Kidney (tissue), 13 donors: ENCODE measurements at regions not wholly inside any gene's neighbourhood (a gene's known extent, or its start where the extent isn't known, plus 50 kb on each side); places are given as distances from the start of the nearest gene placed in this dataset.

Experiments used
- DNase-seq, 5 donors: peaks; one replicate each; pipeline ENCODE4 v3.0.0-alpha.2; 2013 to 2020
- FAIRE-seq: peaks from 2 replicates; lab custom pipeline; 2012; peaks lifted over from hg19 to GRCh38; lab: Jason Lieb, UNC
- H3K27ac ChIP-seq, 2 donors: one replicate each; pipeline ENCODE4 v1.7.0; 2013; ENCODE audit warnings: low read depth in 2 of 2, low read length in 2 of 2, inconsistent platforms in 1 of 2
- H3K27me3 ChIP-seq: one replicate; pipeline ENCODE4 v1.7.1; 2013; ENCODE audit warnings: low read length, inconsistent platforms; ENCODE audit not compliant: control insufficient read depth, insufficient read depth
- H3K36me3 ChIP-seq, 3 donors: one replicate each; pipeline versions ENCODE4 v1.7.0 to v1.7.1; 2013; ENCODE audit warnings: low read length in 3 of 3, control low read depth in 1 of 3, inconsistent platforms in 1 of 3; ENCODE audit not compliant: insufficient read depth in 3 of 3, control insufficient read depth in 2 of 3
- H3K4me1 ChIP-seq, 3 donors: one replicate each; pipeline versions ENCODE4 v1.7.0 to v1.7.1; 2013; ENCODE audit warnings: low read length in 3 of 3, inconsistent platforms in 1 of 3, low read depth in 1 of 3; ENCODE audit not compliant: control insufficient read depth in 2 of 3, insufficient read depth in 2 of 3
- H3K4me3 ChIP-seq, 3 donors: one replicate each; pipeline versions ENCODE4 v1.7.0 to v1.8.1; 2013; ENCODE audit warnings: low read length in 3 of 3, control low read depth in 1 of 3, inconsistent platforms in 1 of 3
- H3K9ac ChIP-seq, 3 donors: one replicate each; pipeline versions ENCODE4 v1.7.0 to v1.7.1; 2013; ENCODE audit warnings: low read length in 3 of 3, control low read depth in 1 of 3, inconsistent platforms in 1 of 3
- H3K9me3 ChIP-seq, 3 donors: one replicate each; pipeline versions ENCODE4 v1.7.0 to v1.7.1; 2013; ENCODE audit warnings: low read length in 3 of 3, control low read depth in 1 of 3, inconsistent platforms in 1 of 3; ENCODE audit not compliant: control insufficient read depth in 2 of 3, insufficient read depth in 1 of 3
- intact Hi-C: fragments of 100-400 bp; cut with DNase I; formaldehyde crosslinking; loops from one replicate; pipeline ENCODE4 v1.11.1; 2022
- TF ChIP-seq, protein P1 (sequence below): IDR thresholded peaks from 3 replicates; pipeline ENCODE4 v1.5.1; 2012; ENCODE audit warnings: mild to moderate bottlenecking, moderate library complexity, borderline replicate concordance; ENCODE audit not compliant: insufficient read depth; ENCODE audit errors: extremely low read depth
- donor health status: control.
- donor health status: control.
- donor health status: control.
- donor health status: control.
- donor health status: control.
- donor health status: DM: yes; HTN: yes; CAD: no.
- donor health status: Normal renal cell carcinoma (clear cell type).

GRCh38 chr13:22506096-22506691, 674.6 kb upstream of the SGCG start:
- no peaks in the 10 kb centered on the region for H3K9me3 ChIP-seq
- H3K4me1 ChIP-seq, result no peaks in the 10 kb centered on the region
- no peaks in the 10 kb centered on the region for H3K36me3 ChIP-seq
- no peaks in the 10 kb centered on the region for H3K27me3 ChIP-seq
- FAIRE-seq (no peak), DNase-seq (peak in 2 of 5 donors; percentile 16 to 29)
- no peak overlapping the region for H3K27ac ChIP-seq
- intact Hi-C loops, result no loop called here
- H3K4me3 ChIP-seq, result no peak overlapping the region
- TF ChIP-seq, protein P1, sequence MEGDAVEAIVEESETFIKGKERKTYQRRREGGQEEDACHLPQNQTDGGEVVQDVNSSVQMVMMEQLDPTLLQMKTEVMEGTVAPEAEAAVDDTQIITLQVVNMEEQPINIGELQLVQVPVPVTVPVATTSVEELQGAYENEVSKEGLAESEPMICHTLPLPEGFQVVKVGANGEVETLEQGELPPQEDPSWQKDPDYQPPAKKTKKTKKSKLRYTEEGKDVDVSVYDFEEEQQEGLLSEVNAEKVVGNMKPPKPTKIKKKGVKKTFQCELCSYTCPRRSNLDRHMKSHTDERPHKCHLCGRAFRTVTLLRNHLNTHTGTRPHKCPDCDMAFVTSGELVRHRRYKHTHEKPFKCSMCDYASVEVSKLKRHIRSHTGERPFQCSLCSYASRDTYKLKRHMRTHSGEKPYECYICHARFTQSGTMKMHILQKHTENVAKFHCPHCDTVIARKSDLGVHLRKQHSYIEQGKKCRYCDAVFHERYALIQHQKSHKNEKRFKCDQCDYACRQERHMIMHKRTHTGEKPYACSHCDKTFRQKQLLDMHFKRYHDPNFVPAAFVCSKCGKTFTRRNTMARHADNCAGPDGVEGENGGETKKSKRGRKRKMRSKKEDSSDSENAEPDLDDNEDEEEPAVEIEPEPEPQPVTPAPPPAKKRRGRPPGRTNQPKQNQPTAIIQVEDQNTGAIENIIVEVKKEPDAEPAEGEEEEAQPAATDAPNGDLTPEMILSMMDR, result no peak
- no peak overlapping the region for H3K9ac ChIP-seq

- H3K27ac ChIP-seq, result no peak overlapping the region
- TF ChIP-seq, protein P1, result no peak
- no peak for DNase-seq
Observed at GRCh38 chr13:22517544-22517943, 663.2 kb upstream of the SGCG start.

GRCh38 chr13:22536851-22537250, 643.9 kb upstream of the SGCG start:
- Histone ChIP-seq H3K9me3 (no peaks in the 10 kb centered on the region), H3K4me1 (no peaks in the 10 kb centered on the region), H3K9ac (no peak overlapping the region), H3K4me3 (no peak overlapping the region), H3K27ac (no peak overlapping the region), H3K27me3 (no peaks in the 10 kb centered on the region), H3K36me3 (no peaks in the 10 kb centered on the region)
- no peak for FAIRE-seq
- no peak for DNase-seq
- intact Hi-C loops, result no loop called here
- TF ChIP-seq, protein P1, result no peak

More at GRCh38 chr13:22517544-22517943, 663.2 kb upstream of the SGCG start:
- no peaks in the 10 kb centered on the region for H3K4me1 ChIP-seq
- no peak overlapping the region for H3K4me3 ChIP-seq
- no peak for FAIRE-seq
- no peaks in the 10 kb centered on the region for H3K9me3 ChIP-seq
- no peaks in the 10 kb centered on the region for H3K36me3 ChIP-seq
- H3K27me3 ChIP-seq, result no peaks in the 10 kb centered on the region
- intact Hi-C loops, result no loop called here
- no peak overlapping the region for H3K9ac ChIP-seq

DNA sequence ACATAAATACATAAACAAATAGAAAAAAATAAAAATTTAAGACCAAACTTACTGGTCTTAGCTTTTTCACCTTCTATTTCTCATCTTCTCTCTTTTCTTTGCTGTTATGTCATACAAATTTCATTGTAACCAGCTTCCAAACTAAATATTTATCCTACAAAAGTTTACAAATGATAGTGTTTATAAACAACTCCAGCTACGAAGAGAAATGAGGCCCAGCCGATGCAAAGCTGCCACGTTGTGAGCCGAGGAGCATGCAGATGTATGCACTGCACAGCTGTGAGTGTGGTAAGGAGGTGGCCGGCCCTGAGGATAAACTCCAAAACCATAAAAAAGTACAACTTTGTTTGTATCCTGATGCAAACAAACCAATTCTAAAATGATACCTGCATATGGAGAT, 642.4 kb upstream of the SGCG start:
- no peaks in the 10 kb centered on the region for H3K36me3 ChIP-seq
- TF ChIP-seq, protein P1, result no peak
- no peaks in the 10 kb centered on the region for H3K4me1 ChIP-seq
- no peak overlapping the region for H3K9ac ChIP-seq
- H3K27me3 ChIP-seq, result no peaks in the 10 kb centered on the region
- H3K4me3 ChIP-seq, result no peak overlapping the region
- no peak overlapping the region for H3K27ac ChIP-seq
- no peak for DNase-seq
- no peak for FAIRE-seq
- intact Hi-C loops, result no loop called here
- H3K9me3 ChIP-seq, result no peaks in the 10 kb centered on the region
